Loucy (cell line): ENCODE measurements at regions not wholly inside any gene's neighbourhood (a gene's known extent, or its start where the extent isn't known, plus 50 kb on each side); places are given as distances from the start of the nearest gene placed in this dataset.

Experiments
- CTCF ChIP-seq: fragments of 200-600 bp; sonication (generic); conservative IDR thresholded peaks from 2 replicates; pipeline ENCODE4 v1.5.1; 2014; ENCODE audit warnings: mild to moderate bottlenecking, antibody characterized with exemption, low read length
- EZH2phosphoT487 ChIP-seq: fragments of 200-600 bp; IDR thresholded peaks from 2 replicates; pipeline ENCODE4 v1.6.1; 2018; ENCODE audit warnings: antibody characterized with exemption, mild to moderate bottlenecking, moderate library complexity, borderline replicate concordance

- TF ChIP-seq CTCF: no peak
- TF ChIP-seq EZH2phosphoT487: no peak
Measured at GRCh38 chr17:22301353-22301745, 609.0 kb downstream of the KCNJ18 start.
